ENCODE measurements at regions not wholly inside any gene's neighbourhood (a gene's known extent, or its start where the extent isn't known, plus 50 kb on each side); places are given as distances from the start of the nearest gene placed in this dataset.

DNA sequence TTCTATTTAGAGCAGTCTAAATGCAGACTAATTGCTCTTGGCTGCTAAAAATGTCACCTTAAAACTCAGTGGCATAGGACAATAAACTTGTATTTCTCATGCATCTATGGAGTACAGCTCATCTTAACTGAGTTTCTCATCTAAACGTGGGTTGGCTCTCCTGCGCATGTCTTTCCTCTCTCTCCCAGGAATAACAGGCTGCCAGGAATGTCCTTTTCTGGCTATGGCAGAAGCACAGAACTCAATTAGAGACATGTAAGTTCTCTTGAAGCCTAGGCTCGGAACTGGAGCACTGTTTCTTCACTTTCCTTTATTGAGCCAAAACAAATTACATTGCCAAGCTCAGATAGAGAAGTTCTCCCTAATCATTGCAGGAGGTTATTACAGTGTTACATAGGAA lies 722.3 kb upstream of the FLRT2 start:
- DNase-seq (ENCODE audit: low read depth in 4 of 4, low spot score in 3 of 4) = no peak

DNA sequence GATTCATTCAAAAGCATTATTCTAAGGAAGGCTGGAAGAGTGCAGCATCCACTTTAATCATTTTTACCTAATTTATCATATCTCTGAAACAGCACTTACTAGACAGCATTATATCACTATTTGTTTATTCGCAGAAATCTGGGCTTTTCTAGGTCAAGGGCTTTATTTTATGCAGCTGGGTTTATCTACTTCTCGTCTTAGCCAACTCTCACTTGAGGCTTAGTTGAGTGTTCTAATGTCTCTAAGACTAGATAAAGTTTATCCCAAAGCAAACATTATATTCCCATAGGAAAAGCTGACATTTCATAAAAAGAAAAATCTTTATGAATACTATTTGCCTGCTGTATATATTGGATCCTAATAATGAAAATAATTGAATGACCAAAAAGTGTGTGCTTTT lies 720.8 kb upstream of the FLRT2 start:
- DNase-seq (ENCODE audit: low read depth in 4 of 4, low spot score in 3 of 4) = no peak

DNA sequence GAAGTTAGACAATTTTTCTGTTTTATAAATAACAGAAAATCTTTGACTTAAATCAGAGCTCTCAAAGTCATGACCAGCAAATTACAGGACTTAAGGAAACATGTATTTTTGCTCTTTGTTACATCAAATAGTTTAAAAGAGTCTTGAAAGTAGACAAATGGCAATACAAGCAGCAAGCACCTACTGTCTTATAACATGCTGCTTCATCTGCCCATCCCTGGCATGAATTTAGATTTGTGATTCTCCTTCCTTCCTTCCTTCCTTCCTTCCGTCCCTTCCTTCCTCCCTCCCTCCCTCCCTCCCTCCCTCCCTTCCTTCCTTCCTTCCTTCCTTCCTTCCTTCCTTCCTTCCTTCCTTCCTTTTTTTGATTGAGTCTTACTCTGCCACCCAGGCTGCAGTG lies 715.6 kb upstream of the FLRT2 start:
- DNase-seq (ENCODE audit: low read depth in 4 of 4, low spot score in 3 of 4) = no peak

DNA sequence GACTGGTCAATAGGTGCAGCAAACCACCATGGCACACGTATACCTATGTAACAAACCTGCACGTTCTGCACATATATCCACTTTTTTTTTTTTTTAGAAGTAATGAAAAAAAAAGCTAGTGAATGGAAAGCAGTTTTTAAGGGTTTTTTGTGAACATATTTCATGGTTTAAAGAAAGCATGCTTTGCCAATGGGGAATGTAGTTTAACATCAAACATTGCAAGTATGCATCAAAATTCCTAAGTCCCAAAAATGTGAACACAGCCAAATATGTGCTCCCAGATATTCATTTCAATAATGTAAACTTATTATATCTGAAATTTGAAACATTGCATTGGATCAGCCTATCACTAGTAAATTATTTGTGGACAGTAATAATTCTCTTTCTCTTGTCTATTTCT lies 710.4 kb upstream of the FLRT2 start:
- DNase-seq (ENCODE audit: low read depth in 4 of 4, low spot score in 3 of 4) = no peak

DNA sequence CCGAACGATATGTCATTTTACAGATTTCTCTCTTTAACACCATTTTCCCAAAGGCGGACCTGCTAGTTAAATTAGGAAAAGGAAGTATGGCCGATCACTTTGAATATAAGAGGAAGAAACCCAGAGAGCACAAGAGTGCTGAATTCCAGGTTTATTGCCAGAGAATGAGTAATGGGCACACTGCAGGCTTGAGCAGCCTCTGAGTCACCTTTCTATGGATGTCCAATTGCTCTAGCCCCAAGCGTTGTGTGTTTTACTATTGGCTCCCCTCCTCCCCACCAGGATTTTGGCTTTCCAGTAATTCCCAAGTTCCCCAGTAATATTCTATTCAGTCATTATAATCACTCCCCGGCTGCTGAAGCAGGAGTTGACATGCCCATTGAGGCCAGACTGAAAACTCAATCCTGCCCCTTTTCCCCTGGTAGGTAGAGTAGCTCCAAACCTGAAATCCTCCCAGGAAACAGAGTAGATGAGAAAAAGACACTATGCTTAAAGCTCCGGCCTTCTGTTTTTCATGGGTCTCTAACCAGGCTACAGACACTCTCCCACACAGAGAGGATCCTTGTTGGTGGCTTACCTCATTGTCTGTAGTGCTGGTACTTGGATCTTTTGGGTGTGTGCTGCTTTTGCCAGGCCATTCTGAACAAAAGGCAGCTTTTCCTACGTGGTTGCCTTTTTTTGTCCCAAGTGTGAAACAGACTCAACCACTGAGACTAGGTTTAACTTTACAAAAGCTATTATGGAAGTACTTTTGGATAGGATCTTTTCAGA lies 704.3 kb upstream of the FLRT2 start:
- DNase-seq (ENCODE audit: low read depth in 4 of 4, low spot score in 3 of 4) = no peak

DNA sequence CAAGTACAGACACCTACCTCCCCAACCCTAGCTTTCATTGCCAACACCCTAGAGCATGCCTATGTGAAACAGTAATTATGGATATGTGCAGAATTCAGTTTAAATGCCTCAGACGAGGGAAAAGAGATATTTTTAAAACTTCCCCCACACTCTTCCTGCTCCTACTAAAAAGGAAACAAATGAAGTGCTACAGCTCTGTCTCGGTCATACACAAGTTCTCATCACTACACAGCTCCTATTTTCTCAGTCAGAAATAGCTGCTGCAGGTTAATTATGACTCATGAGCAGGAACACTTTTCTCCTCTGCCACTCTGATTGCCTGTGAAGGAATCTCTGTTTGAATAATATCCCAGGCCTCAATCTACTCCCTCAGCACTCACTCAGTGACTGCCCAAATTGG lies 703.6 kb upstream of the FLRT2 start:
- no peak for DNase-seq (ENCODE audit: low read depth in 4 of 4, low spot score in 3 of 4)

DNA sequence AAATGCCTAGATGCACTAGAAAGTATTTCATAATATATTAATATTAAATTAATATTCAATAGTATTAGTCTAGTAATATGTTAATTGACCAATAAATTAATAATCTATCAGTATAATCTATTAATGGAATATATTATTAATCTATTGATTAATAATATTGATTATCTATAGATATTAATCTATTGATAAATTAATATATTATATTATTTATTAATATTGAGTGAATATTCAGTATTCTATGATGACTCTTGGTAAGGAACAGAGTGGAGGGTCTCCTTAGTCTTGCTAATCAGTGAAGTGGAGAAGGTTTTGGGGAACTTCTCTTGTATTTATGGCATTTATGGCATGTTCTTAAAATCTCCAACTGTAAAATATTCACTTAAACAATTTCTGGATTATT lies 679.3 kb upstream of the FLRT2 start:
- DNase-seq (ENCODE audit: low read depth in 4 of 4, low spot score in 3 of 4) = no peak

DNA sequence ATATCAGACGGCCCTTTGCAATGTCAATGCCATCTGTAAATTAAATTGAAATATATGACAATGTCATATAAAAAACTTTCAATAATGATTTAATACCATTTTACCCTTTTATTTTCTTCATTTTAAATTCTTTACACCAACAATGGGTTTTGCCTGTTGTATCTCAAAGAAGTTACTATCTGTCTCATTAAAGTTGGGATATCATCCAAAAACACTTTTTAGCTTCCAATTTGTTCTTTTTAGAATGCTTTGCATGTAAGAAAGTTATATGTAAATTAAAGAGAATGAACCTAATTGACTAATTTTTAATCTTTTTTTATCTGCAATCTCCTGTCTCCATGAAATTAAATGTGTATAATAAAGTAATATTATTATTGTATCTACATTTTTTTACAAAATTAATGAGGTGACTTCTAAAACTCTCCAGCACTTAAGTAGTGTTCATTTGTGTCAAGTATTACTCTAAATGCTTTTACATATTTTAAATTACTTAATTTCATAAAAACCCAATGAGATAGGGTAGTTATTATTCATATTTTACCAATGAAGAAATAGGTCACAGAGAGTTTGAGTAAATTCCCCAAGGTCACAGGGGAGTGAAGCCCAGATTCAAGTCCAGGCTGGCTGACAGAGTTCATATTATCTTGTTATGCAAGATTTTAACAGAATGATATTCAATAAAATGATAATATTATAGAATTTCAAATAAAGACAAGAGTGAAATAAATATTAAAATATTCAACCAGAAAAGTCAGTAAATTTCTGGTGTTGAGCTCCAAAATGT lies 673.0 kb upstream of the FLRT2 start:
- DNase-seq (ENCODE audit: low read depth in 4 of 4, low spot score in 3 of 4) = no peak

DNA sequence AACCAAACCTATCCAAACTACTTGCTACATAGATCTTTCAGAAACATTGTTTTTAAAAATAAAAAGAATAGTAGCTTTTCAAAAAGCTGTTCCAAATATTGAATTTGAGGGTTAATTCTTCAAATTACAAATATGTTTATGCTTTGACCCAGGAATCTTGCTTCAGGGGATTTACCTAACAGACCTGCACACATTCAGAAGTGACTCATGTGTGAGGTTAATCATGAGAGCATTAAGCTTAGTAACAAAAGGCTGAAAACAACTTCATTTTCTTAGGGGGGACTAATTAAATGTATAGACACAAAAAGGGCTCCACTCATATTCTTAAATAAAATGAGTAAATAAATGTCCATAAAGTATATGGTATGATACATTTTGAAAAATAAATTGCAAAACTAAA lies 672.4 kb upstream of the FLRT2 start:
- DNase-seq (ENCODE audit: low read depth in 4 of 4, low spot score in 3 of 4) = no peak

DNA sequence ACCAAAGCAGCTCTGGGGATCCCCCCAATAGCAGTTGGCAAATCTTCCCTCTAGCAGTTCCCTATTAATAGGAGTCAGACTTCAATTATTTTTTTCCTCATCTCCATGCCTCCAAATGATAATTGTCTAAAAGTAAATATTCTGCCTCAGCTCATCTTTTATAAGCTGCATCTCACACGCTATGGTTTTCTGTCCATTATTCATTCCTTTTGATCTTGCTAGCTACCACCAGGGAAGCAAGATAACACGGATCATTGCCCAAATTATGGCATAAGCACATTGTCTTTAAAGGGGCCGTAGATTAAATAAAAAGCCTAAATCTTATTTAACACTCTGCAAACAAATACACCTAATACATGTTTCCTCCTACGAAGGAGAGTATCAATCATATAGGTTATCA lies 670.8 kb upstream of the FLRT2 start:
- DNase-seq (ENCODE audit: low read depth in 4 of 4, low spot score in 3 of 4) = no peak

DNA sequence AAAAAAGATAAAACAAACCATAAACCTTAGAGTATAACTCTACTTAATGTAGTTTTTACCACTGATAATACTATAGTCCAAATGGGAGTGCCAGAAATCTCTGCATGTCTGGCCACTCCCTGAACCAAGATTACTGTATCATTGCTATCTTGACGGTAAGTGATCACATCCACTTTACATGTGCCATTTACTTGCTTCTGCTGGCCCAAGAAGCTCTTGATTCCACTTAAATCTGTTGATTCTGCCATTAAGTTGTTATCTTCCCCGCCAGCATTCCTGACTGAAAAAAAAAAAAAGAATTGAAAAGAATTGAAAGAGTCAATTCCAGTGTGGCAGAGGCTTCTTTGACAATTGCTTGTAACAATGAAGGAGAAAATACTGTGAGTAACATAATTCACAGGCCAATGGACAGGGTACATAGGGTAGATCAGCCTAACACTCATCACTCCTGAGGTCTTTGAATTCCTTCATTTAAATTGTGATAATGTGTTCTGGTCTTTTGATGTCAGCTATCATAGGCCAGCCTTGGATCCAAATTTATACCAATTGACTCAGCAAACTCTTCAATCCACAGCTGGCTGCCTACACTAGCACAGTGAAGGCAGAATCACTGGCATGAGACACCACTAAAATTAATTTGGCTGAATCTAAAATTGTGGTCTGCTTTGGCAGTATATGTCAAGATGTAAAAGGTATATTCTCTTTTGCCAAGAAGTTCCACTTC lies 665.2 kb upstream of the FLRT2 start:
- no peak for DNase-seq (ENCODE audit: low read depth in 4 of 4, low spot score in 3 of 4)

DNA sequence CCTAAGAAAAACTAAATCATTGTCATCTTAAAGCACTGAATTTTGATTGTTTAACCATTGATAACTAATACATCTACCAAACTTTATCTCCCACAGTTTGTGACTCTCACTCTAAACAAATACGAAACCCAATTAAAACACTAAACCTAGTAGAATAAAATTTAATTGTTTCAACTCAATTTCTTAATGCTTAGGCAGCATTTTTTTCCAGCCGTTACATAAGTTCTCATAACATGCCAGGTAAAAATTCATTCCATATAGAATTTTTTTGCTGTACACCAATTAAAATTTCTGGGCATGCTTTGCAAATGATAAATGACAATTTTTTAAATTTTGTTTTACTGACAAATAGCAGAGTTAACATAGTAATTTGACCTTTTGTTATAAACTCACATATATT lies 658.2 kb upstream of the FLRT2 start:
- no peak for DNase-seq (ENCODE audit: low read depth in 4 of 4, low spot score in 3 of 4)

DNA sequence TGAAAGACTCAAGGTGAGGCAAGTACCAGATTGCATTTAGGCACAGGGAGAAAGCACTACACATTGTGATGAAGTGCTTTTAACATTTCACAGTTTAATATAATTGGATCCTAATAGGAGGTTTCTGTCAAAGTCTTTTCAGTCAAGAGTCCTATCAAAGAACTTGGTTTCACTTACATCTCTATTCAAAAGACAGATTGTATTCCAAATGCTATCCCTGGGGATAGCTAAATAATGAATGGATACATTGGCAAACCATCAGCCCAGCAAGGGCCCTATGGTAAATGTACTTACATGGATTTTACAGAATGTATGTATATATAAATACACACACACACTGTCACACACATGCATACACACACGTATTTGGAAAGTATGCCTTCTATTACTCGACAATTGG lies 655.5 kb upstream of the FLRT2 start:
- no peak for DNase-seq (ENCODE audit: low read depth in 4 of 4, low spot score in 3 of 4)

DNA sequence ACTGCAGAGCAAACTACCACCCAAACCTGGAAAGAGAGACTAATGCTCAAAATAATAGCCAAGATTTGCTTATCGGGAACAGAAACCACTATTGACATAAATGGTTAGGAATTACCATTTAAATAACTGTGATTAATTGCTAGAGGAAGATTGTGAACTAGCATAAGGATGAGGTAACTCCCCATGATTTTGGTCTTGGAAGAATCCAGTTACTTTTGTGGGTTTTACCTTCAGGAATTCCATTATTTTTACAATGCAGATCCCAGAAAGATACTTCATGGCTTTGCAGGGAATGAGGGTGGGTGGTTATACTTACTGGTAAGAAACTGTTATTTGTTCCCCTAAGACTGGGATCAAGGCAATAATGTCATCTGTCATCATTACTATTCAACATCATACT lies 652.9 kb upstream of the FLRT2 start:
- DNase-seq (ENCODE audit: low read depth in 4 of 4, low spot score in 3 of 4) = no peak

DNA sequence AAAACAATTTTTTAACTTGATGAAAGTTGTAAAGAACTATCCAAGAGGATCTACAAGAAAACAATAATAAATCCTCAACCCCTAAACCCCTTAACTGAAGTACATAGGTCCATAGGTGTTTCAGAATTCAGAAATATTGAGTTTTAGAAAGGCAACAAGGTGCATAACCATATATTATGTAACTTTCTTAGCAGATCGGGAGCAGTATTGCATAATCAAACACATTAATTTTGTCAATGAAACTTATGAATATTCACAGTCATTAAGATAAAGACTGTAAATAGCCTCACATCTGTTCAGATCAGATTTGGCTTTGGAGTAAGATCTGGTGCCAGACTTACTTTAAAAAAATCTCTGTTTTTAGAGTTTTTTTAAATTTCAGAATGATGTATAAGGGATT lies 647.1 kb upstream of the FLRT2 start:
- no peak for DNase-seq (ENCODE audit: low read depth in 4 of 4, low spot score in 3 of 4)

DNA sequence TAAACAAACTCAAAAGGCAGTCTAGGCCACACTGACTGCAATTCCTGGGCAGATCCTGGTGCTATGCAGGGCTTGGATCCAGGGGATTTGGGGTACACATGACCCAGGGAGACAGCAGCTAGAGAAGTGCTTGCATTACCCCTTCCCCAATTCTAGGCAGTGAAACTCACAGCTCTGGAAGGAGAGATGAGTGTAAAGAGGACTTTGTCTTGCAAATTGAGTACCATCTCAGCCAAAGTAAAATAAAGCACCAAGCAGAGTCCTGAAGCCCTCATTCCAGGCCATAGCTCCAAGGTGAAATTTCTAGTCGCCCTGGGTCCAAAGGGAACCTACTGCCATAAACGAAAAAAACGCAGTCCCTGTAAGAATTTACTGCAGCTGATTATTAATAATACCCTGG lies 644.9 kb upstream of the FLRT2 start:
- no peak for DNase-seq (ENCODE audit: low read depth in 4 of 4, low spot score in 3 of 4)

DNA sequence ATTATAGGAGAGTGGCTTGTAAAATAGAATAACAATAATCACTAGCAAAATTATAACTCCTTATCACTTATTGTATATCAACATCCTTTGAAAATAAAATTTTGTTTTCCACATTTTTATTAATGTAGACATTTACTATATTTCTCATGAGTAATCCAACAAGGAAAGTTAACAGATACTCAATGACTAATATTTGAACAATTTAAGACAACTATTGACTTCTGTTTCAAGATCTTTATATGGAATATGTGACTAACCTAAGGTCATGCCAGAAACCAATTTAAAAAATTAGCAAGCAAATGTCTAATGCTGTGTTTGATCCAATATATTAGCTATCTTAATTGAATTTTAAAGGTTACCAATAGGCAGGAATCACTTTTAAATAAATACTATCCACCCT lies 638.5 kb upstream of the FLRT2 start:
- DNase-seq (ENCODE audit: low read depth in 4 of 4, low spot score in 3 of 4) = no peak

DNA sequence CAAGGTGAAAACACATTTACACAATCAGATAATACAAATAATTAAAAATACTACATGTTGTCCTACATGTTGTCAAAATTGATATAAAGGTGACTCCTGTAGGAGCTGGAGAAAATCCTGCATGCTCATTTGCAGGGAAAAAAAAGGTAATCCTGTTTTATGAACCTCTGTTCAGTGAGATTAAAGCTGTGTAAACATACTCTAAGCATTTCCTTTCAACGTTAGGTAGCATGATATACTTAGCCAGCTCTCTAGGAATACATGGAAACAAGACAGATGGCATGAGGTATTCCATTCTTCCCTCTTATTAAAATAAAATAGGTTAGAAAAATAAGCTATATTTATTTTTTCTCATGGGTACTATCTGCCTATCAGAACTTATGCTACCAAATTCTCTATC lies 635.7 kb upstream of the FLRT2 start:
- DNase-seq (ENCODE audit: low read depth in 4 of 4, low spot score in 3 of 4) = no peak

DNA sequence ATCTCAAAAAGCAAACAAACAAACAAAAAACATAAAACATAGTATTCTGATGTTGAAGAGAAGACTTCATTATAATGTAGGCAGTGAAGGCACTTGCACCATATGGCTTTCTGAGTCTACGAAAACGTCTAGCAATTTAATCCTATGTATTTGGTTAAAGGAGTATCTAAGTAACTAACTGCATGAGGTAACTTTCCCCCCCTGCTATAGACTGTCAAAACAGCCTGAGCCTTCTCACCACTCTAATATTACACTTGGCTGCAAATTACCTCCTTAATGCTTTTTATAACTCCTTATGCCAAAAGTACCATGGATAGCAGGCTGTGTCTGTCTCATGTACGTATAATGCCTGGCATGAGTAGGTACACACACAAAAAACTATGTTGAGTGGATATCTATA lies 607.6 kb upstream of the FLRT2 start:
- DNase-seq (ENCODE audit: low read depth in 4 of 4, low spot score in 3 of 4) = no peak

DNA sequence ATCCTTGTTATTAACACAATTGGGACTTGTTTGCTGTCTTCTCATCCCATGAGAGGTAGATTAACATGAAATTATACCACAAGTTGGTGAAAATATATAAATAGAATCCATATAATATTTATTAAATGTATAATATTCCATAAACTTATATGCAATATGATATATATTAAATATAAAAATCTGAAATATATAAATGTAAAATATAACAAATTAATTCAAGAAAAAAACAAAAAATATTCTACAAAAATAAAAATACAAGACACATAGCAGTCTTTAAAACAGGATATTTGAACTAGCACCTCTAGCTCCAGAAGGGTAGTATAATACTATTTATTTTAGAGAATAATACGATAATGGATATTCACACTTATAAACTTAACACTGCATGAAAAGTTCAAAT lies 603.3 kb upstream of the FLRT2 start:
- DNase-seq (ENCODE audit: low read depth in 4 of 4, low spot score in 3 of 4) = no peak

DNA sequence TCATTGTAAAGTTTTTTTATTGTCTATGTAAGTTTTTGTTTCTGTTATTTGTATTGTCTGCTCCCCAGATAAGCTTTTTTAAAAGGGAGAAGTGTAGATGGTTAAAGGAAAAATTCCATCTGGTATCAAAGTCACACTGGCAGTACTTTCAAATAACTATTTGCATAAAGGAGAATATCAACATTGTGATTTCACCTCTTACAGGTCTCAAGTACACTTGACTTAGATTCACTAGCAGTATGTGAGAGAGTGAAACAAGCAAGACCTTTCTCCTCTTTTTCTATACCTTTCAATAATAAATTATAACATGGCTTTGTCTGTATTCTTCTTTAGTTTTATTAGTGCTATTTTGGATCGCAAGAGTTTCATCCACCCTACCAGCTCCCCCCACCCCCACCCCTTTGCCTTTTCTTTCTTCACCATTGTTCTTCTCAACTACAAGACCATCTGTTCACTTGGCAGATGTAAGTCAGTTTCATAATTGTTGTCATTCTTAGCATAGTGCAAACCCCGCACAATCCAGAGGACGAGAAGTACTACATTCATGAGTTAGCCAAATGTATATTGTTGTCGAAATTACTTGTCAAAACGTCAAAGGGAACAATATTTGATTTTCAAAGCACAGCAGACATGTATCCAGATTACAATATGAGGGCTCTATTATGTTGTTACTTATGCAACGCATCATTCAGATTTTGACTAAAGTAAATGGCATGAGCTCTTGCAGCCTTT lies 602.7 kb upstream of the FLRT2 start:
- no peak for DNase-seq (ENCODE audit: low read depth in 4 of 4, low spot score in 3 of 4)
